ENCODE measurements at regions not wholly inside any gene's neighbourhood (a gene's known extent, or its start where the extent isn't known, plus 50 kb on each side); places are given as distances from the start of the nearest gene placed in this dataset.
"Not testable (repeated sequence)": the region's sequence is repeated elsewhere in the genome, so short reads cannot be mapped to it uniquely, and the experiment has no call there.

GRCh38 chrX:896256-896655 is 265.7 kb downstream of the SHOX start:
- DNase-seq (ENCODE audit: low spot score) = no peak

GRCh38 chrX:889966-890651 is 259.5 kb downstream of the SHOX start:
- no peak for DNase-seq (ENCODE audit: low spot score)

- not testable (repeated sequence) for DNase-seq (ENCODE audit: low spot score)
Measured at GRCh38 chrX:887724-888123, 257.1 kb downstream of the SHOX start.

GRCh38 chrX:883588-883987 is 253.0 kb downstream of the SHOX start:
- no peak for DNase-seq (ENCODE audit: low spot score)

- not testable (repeated sequence) for DNase-seq (ENCODE audit: low spot score)
Measured at GRCh38 chrX:879756-880698, 249.4 kb downstream of the SHOX start.

GRCh38 chrX:874061-874460 is 243.5 kb downstream of the SHOX start:
- DNase-seq (ENCODE audit: low spot score) = no peak

GRCh38 chrX:873016-873415 is 242.4 kb downstream of the SHOX start:
- DNase-seq (ENCODE audit: low spot score) = no peak

- DNase-seq (ENCODE audit: low spot score) = no peak
Measured at GRCh38 chrX:872090-872489, 241.5 kb downstream of the SHOX start.

- no peak for DNase-seq (ENCODE audit: low spot score)
Measured at GRCh38 chrX:871626-872025, 241.0 kb downstream of the SHOX start.

- DNase-seq (ENCODE audit: low spot score) = no peak
Measured at GRCh38 chrX:867966-868647, 237.5 kb downstream of the SHOX start.

- no peak for DNase-seq (ENCODE audit: low spot score)
Measured at GRCh38 chrX:867502-867901, 236.9 kb downstream of the SHOX start.

GRCh38 chrX:866441-866990 is 235.9 kb downstream of the SHOX start:
- no peak for DNase-seq (ENCODE audit: low spot score)

GRCh38 chrX:865422-865821 is 234.8 kb downstream of the SHOX start:
- no peak for DNase-seq (ENCODE audit: low spot score)

GRCh38 chrX:861921-862320 is 231.3 kb downstream of the SHOX start:
- DNase-seq (ENCODE audit: low spot score) = no peak

GRCh38 chrX:861340-861890 is 230.8 kb downstream of the SHOX start:
- no peak for DNase-seq (ENCODE audit: low spot score)

- no peak for DNase-seq (ENCODE audit: low spot score)
Measured at GRCh38 chrX:859329-859728, 228.7 kb downstream of the SHOX start.

GRCh38 chrX:858542-859078 is 228.0 kb downstream of the SHOX start:
- no peak for DNase-seq (ENCODE audit: low spot score)

GRCh38 chrX:857376-857775 is 226.8 kb downstream of the SHOX start:
- no peak for DNase-seq (ENCODE audit: low spot score)

- no peak for DNase-seq (ENCODE audit: low spot score)
Measured at GRCh38 chrX:856566-857290, 226.1 kb downstream of the SHOX start.

GRCh38 chrX:853304-853703 is 222.7 kb downstream of the SHOX start:
- no peak for DNase-seq (ENCODE audit: low spot score)

GRCh38 chrX:850471-850916 is 219.9 kb downstream of the SHOX start:
- DNase-seq (ENCODE audit: low spot score) = no peak

Measured in CD4-positive, alpha-beta T cell treated with Interleukin-2 at 100 ng/mL for 4 hours (primary cell).